HCT116 (cell line): ENCODE measurements at regions not wholly inside any gene's neighbourhood (a gene's known extent, or its start where the extent isn't known, plus 50 kb on each side); places are given as distances from the start of the nearest gene placed in this dataset.

Source experiments
- ATAC-seq: fragments of 200-7000 bp; cut with Tn5 transposase; 2 replicates; pipeline ENCODE4 v1.9.1; 2020; ENCODE audit warnings: mild to moderate bottlenecking, moderate library complexity
- BruUV-seq: library from RNA; stranded (reverse); fragments of 400-500 nt; replicated peaks from 2 replicates; lab custom pipeline; 2021; lab: Mats Ljungman, UMichigan
- CTCF ChIA-PET: fragments of 300-600 bp; sonication (Branson Sonifier 250); formaldehyde crosslinking; loops from one replicate; lab custom pipeline; 2021; ENCODE audit warnings: antibody characterized with exemption; lab: Charles Lee
- POLR2A ChIA-PET: fragments of 300-600, 350-600 bp; sonication (Branson Sonifier 250); formaldehyde crosslinking; loops from one replicate; lab custom pipeline; 2021; ENCODE audit warnings: antibody characterized with exemption; lab: Charles Lee
- RAD21 ChIA-PET, 2 experiments: fragments of 300-600 bp; sonication (Branson Sonifier 250); formaldehyde crosslinking; loops; one replicate each; lab custom pipeline; 2023; ENCODE audit warnings: low total read pairs in 2 of 2; ENCODE audit not compliant: uncharacterized antibody in 2 of 2, unreplicated experiment in 2 of 2, low non-redundant PET in 1 of 2; lab: Charles Lee
- DNase-seq: peaks from one replicate; pipeline ENCODE4 v3.0.0-alpha.2; 2010; ENCODE audit warnings: low read depth, low spot score
- H2AFZ ChIP-seq: fragments of 200-600 bp; shearing (Covaris generic), sonication (generic); 2 replicates; pipeline ENCODE4 v1.6.1; 2017; ENCODE audit warnings: low read depth, mixed run types, mixed read lengths, antibody characterized with exemption, low read length; ENCODE audit not compliant: poor library complexity, severe bottlenecking
- H3K27ac ChIP-seq: 2 replicates; pipeline ENCODE4 v1.5.1; 2012; ENCODE audit warnings: low read depth, low read length
- H3K27me3 ChIP-seq: fragments of 200-600 bp; sonication (generic); 2 replicates; pipeline ENCODE4 v1.6.1; 2016; ENCODE audit warnings: mixed run types, low read length, mixed read lengths; ENCODE audit not compliant: insufficient read depth
- H3K36me3 ChIP-seq, 2 experiments: fragments of 200-500 bp in 1 of 2; fragments of 200-600 bp in 1 of 2; sonication (Bioruptor generic) in 1 of 2; sonication (generic) in 1 of 2; 2 replicates each; pipeline versions ENCODE4 v1.5.1 to v1.6.1; 2014 to 2016; ENCODE audit warnings: low read length in 2 of 2, inconsistent platforms in 1 of 2, mixed read lengths in 1 of 2, mixed run types in 1 of 2; ENCODE audit not compliant: insufficient read depth in 2 of 2, control insufficient read depth in 1 of 2
- H3K4me1 ChIP-seq, 2 experiments: fragments of 200-600 bp in 1 of 2; sonication (generic) in 1 of 2; 2 replicates each; pipeline versions ENCODE4 v1.5.1 to v1.6.1; 2012 to 2017; ENCODE audit warnings: low read length in 2 of 2, inconsistent platforms in 1 of 2, mild to moderate bottlenecking in 1 of 2, mixed read lengths in 1 of 2, mixed run types in 1 of 2, moderate library complexity in 1 of 2; ENCODE audit not compliant: insufficient read depth in 2 of 2, control insufficient read depth in 1 of 2
- H3K4me2 ChIP-seq: fragments of 200-600 bp; sonication (generic); 2 replicates; pipeline ENCODE4 v1.6.1; 2017; ENCODE audit warnings: mixed run types, low read length, mixed read lengths
- H3K4me3 ChIP-seq, 2 experiments: fragments of 200-600 bp in 1 of 2; sonication (generic) in 1 of 2; replicated peaks in 1 of 2; 2 replicates each; pipeline ENCODE4 v1.5.1; 2011 to 2016; ENCODE audit warnings: low read length in 2 of 2, control low read depth in 1 of 2, low read depth in 1 of 2, mild to moderate bottlenecking in 1 of 2, mixed read lengths in 1 of 2, mixed run types in 1 of 2
- H3K79me2 ChIP-seq: fragments of 200-600 bp; sonication (generic); 2 replicates; pipeline ENCODE4 v1.6.1; 2017; ENCODE audit warnings: mild to moderate bottlenecking, mixed run types, low read length, moderate library complexity, mixed read lengths; ENCODE audit not compliant: insufficient read depth
- H3K9ac ChIP-seq: fragments of 200-600 bp; sonication (generic); 2 replicates; pipeline ENCODE4 v1.6.1; 2016; ENCODE audit warnings: low read length, mixed read lengths
- H3K9me2 ChIP-seq: fragments of 200-600 bp; sonication (generic), shearing (Covaris generic); 2 replicates; pipeline ENCODE4 v1.6.1; 2017; ENCODE audit warnings: mixed run types, mild to moderate bottlenecking, moderate library complexity; ENCODE audit not compliant: insufficient read depth
- H3K9me3 ChIP-seq, 2 experiments: fragments of 200-500 bp in 1 of 2; fragments of 200-600 bp in 1 of 2; sonication (Bioruptor generic) in 1 of 2; sonication (generic) in 1 of 2; 2 replicates each; pipeline ENCODE4 v1.6.1; 2014 to 2017; ENCODE audit warnings: low read length in 2 of 2, mixed read lengths in 2 of 2, inconsistent platforms in 1 of 2, low read depth in 1 of 2, mild to moderate bottlenecking in 1 of 2, mixed run types in 1 of 2, moderate library complexity in 1 of 2; ENCODE audit not compliant: control insufficient read depth in 1 of 2, insufficient read depth in 1 of 2
- H4K20me1 ChIP-seq: fragments of 200-600 bp; sonication (generic), shearing (Covaris generic); 2 replicates; pipeline ENCODE4 v1.6.1; 2017; ENCODE audit warnings: mixed run types, mild to moderate bottlenecking, moderate library complexity; ENCODE audit not compliant: insufficient read depth
- CTCF ChIP-seq, 3 experiments: fragments of 200-600 bp in 1 of 3; sonication (generic) in 1 of 3; IDR thresholded peaks in 2 of 3; conservative IDR thresholded peaks in 1 of 3; 2 replicates each; pipeline ENCODE4 v1.5.1; 2012 to 2017; ENCODE audit warnings: low read depth in 2 of 3, low read length in 2 of 3, antibody characterized with exemption in 1 of 3, borderline replicate concordance in 1 of 3, control low read depth in 1 of 3, mild to moderate bottlenecking in 1 of 3, mixed read lengths in 1 of 3, mixed run types in 1 of 3, moderate library complexity in 1 of 3; ENCODE audit not compliant: insufficient read depth in 1 of 3
- EGR1 ChIP-seq: IDR thresholded peaks from 2 replicates; pipeline ENCODE4 v1.6.1; 2012; ENCODE audit warnings: low read depth
- ELF1 ChIP-seq: IDR thresholded peaks from 2 replicates; pipeline ENCODE4 v1.6.1; 2012; ENCODE audit warnings: low read depth, borderline replicate concordance
- JUND ChIP-seq: IDR thresholded peaks from 2 replicates; pipeline ENCODE4 v1.6.1; 2012
- POLR2AphosphoS5 ChIP-seq: IDR thresholded peaks from 2 replicates; pipeline ENCODE4 v1.6.1; 2011; ENCODE audit warnings: mild to moderate bottlenecking, low read depth, low read length, moderate library complexity
- REST ChIP-seq: IDR thresholded peaks from 2 replicates; pipeline ENCODE4 v1.6.1; 2012; ENCODE audit warnings: low read depth
- SP1 ChIP-seq: IDR thresholded peaks from 2 replicates; pipeline ENCODE4 v1.6.1; 2012; ENCODE audit warnings: low read depth
- SRF ChIP-seq: IDR thresholded peaks from 2 replicates; pipeline ENCODE4 v1.6.1; 2012; ENCODE audit warnings: low read depth
- TCF7L2 ChIP-seq: IDR thresholded peaks from 2 replicates; pipeline ENCODE4 v1.7.0; 2011; ENCODE audit warnings: borderline replicate concordance, inconsistent platforms; ENCODE audit not compliant: insufficient read depth, insufficient read length; ENCODE audit errors: extremely low read depth
- ZFX ChIP-seq: fragments of 450-650 bp; IDR thresholded peaks from 2 replicates; pipeline ENCODE4 v1.6.1; 2017
- intact Hi-C: fragments of 100-400 bp; cut with micrococcal nuclease; formaldehyde crosslinking; loops from 2 replicates; pipeline ENCODE4 v1.10.0; 2022

GRCh38 chr5:125847561-125847960 is 575.6 kb upstream of the GRAMD2B start:
- H3K4me3 ChIP-seq, result no peak overlapping the region
- no peak for ATAC-seq
- intact Hi-C loops, result no loop called here

More at GRCh38 chr5:125847561-125847960, 575.6 kb upstream of the GRAMD2B start:
- no peak for DNase-seq
- Histone ChIP-seq H4K20me1 (no peaks in the 10 kb centered on the region), H3K79me2 (no peaks in the 10 kb centered on the region), H3K27me3 (no peaks in the 10 kb centered on the region), H2AFZ (no peak overlapping the region), H3K9ac (no peak overlapping the region), H3K9me2 (no peaks in the 10 kb centered on the region), H3K36me3 (no peaks in the 10 kb centered on the region), H3K9me3 (no peaks in the 10 kb centered on the region), H3K4me1 (no peaks in the 10 kb centered on the region), H3K4me2 (no peak overlapping the region), H3K27ac (no peak overlapping the region)
- RAD21 ChIA-PET, result no interaction called here
- POLR2A ChIA-PET, result no interaction called here
- CTCF ChIA-PET, result no interaction called here
- TF ChIP-seq ELF1 (no peak), POLR2AphosphoS5 (no peak), ZFX (no peak), CTCF (IDR thresholded peaks at IDR 0.05 in 2 of 3, conservative IDR thresholded peaks at IDR 0.05 in 1 of 3; ENCODE audit: borderline replicate concordance in 1 of 3, insufficient read depth in 1 of 3, low read depth in 2 of 3, low read length in 2 of 3) (no peak), SRF (no peak), SP1 (no peak), JUND (no peak), REST (no peak), TCF7L2 (no peak), EGR1 (no peak)
- no TSS peak for BruUV-seq
